Activated T-cell treated with anti-CD3 and anti-CD28 coated beads, Interleukin-2, amount 50 U/mL, for 24 hours (primary cell): ENCODE measurements at regions not wholly inside any gene's neighbourhood (a gene's known extent, or its start where the extent isn't known, plus 50 kb on each side); places are given as distances from the start of the nearest gene placed in this dataset.
"Not testable (repeated sequence)": the region's sequence is repeated elsewhere in the genome, so short reads cannot be mapped to it uniquely, and the experiment has no call there.

Experiments
- DNase-seq: peaks from one replicate; pipeline ENCODE4 v3.0.0-alpha.2; 2020
- H3K27ac Mint-ChIP-seq: 2 replicates; pipeline ENCODE4 v1.8.0; 2020; ENCODE audit warnings: mild to moderate bottlenecking, mixed read lengths
- H3K27me3 Mint-ChIP-seq: 2 replicates; pipeline ENCODE4 v1.8.0; 2020; ENCODE audit warnings: mixed read lengths
- H3K36me3 Mint-ChIP-seq: 2 replicates; pipeline ENCODE4 v1.8.0; 2020; ENCODE audit warnings: low read depth, mixed read lengths
- H3K4me1 Mint-ChIP-seq: 2 replicates; pipeline ENCODE4 v1.8.0; 2020; ENCODE audit warnings: low read depth, mixed read lengths
- H3K4me3 Mint-ChIP-seq: 2 replicates; pipeline ENCODE4 v1.8.0; 2020; ENCODE audit warnings: mild to moderate bottlenecking, moderate library complexity, mixed read lengths
- H3K9me3 Mint-ChIP-seq: 2 replicates; pipeline ENCODE4 v1.8.0; 2020; ENCODE audit warnings: mixed read lengths

- Mint-ChIP-seq H3K27me3 (no peaks in the 10 kb centered on the region), H3K27ac (no peak overlapping the region), H3K4me3 (no peak overlapping the region), H3K4me1 (no peaks in the 10 kb centered on the region), H3K36me3 (no peaks in the 10 kb centered on the region), H3K9me3 (no peaks in the 10 kb centered on the region)
- DNase-seq: no peak
Measured at GRCh38 chr3:69688400-69688799, 50.9 kb upstream of the MITF start.

- DNase-seq: no peak
- Mint-ChIP-seq H3K27ac (no peak overlapping the region), H3K4me1 (no peaks in the 10 kb centered on the region), H3K27me3 (no peaks in the 10 kb centered on the region), H3K9me3 (no peaks in the 10 kb centered on the region), H3K36me3 (no peaks in the 10 kb centered on the region), H3K4me3 (no peak overlapping the region)
Measured at GRCh38 chr3:69687641-69688040, 51.6 kb upstream of the MITF start.

GRCh38 chr3:69686056-69686455, 53.2 kb upstream of the MITF start:
- Mint-ChIP-seq H3K4me1 (no peaks in the 10 kb centered on the region), H3K36me3 (no peaks in the 10 kb centered on the region), H3K9me3 (no peaks in the 10 kb centered on the region), H3K27ac (no peak overlapping the region), H3K27me3 (no peaks in the 10 kb centered on the region), H3K4me3 (no peak overlapping the region)
- DNase-seq: no peak

- H3K36me3 Mint-ChIP-seq: no peaks in the 10 kb centered on the region
- no peaks in the 10 kb centered on the region for H3K27me3 Mint-ChIP-seq
- H3K4me3 Mint-ChIP-seq: no peak overlapping the region
- H3K9me3 Mint-ChIP-seq: no peaks in the 10 kb centered on the region
- no peak for DNase-seq
- no peak overlapping the region for H3K27ac Mint-ChIP-seq
- H3K4me1 Mint-ChIP-seq: no peaks in the 10 kb centered on the region
Measured at GRCh38 chr3:69684309-69684961, 54.8 kb upstream of the MITF start.

- Mint-ChIP-seq H3K27ac (no peak overlapping the region), H3K36me3 (no peaks in the 10 kb centered on the region), H3K4me1 (no peaks in the 10 kb centered on the region), H3K9me3 (no peaks in the 10 kb centered on the region), H3K27me3 (peaks cover 5% of the 10 kb centered on the region), H3K4me3 (no peak overlapping the region)
- DNase-seq: no peak
Measured at GRCh38 chr3:69683082-69683806, 56.0 kb upstream of the MITF start.

- not testable (repeated sequence) for H3K27me3 Mint-ChIP-seq, H3K9me3 Mint-ChIP-seq, DNase-seq, H3K36me3 Mint-ChIP-seq, H3K4me1 Mint-ChIP-seq, H3K4me3 Mint-ChIP-seq, H3K27ac Mint-ChIP-seq
Measured at GRCh38 chr3:69677456-69677855, 61.8 kb upstream of the MITF start.

GRCh38 chr3:69675786-69676530, 63.3 kb upstream of the MITF start:
- Mint-ChIP-seq H3K36me3 (no peaks in the 10 kb centered on the region), H3K27ac (no peak overlapping the region), H3K4me3 (no peak overlapping the region), H3K27me3 (peaks cover 7% of the 10 kb centered on the region), H3K9me3 (no peaks in the 10 kb centered on the region), H3K4me1 (no peaks in the 10 kb centered on the region)
- DNase-seq: no peak

GRCh38 chr3:69674752-69675151, 64.5 kb upstream of the MITF start:
- no peak overlapping the region for H3K27ac Mint-ChIP-seq
- no peaks in the 10 kb centered on the region for H3K4me1 Mint-ChIP-seq
- DNase-seq: no peak
- no peaks in the 10 kb centered on the region for H3K36me3 Mint-ChIP-seq
- H3K4me3 Mint-ChIP-seq: no peak overlapping the region
- peaks cover 7% of the 10 kb centered on the region for H3K27me3 Mint-ChIP-seq
- H3K9me3 Mint-ChIP-seq: no peaks in the 10 kb centered on the region

- no peaks in the 10 kb centered on the region for H3K4me1 Mint-ChIP-seq
- H3K4me3 Mint-ChIP-seq: no peak overlapping the region
- H3K9me3 Mint-ChIP-seq: no peaks in the 10 kb centered on the region
- no peak overlapping the region for H3K27ac Mint-ChIP-seq
- DNase-seq: no peak
- peaks cover 2% of the 10 kb centered on the region for H3K27me3 Mint-ChIP-seq
- H3K36me3 Mint-ChIP-seq: no peaks in the 10 kb centered on the region
Measured at GRCh38 chr3:69671082-69671952, 67.9 kb upstream of the MITF start.

GRCh38 chr3:69669070-69669469, 70.2 kb upstream of the MITF start:
- Mint-ChIP-seq H3K9me3 (no peaks in the 10 kb centered on the region), H3K27me3 (peaks cover 2% of the 10 kb centered on the region), H3K4me3 (no peak overlapping the region), H3K4me1 (no peaks in the 10 kb centered on the region), H3K36me3 (no peaks in the 10 kb centered on the region), H3K27ac (no peak overlapping the region)
- DNase-seq: no peak

- Mint-ChIP-seq H3K4me3 (no peak overlapping the region), H3K36me3 (no peaks in the 10 kb centered on the region), H3K9me3 (no peaks in the 10 kb centered on the region), H3K27ac (no peak overlapping the region), H3K27me3 (no peaks in the 10 kb centered on the region), H3K4me1 (no peaks in the 10 kb centered on the region)
- DNase-seq: no peak
Measured at GRCh38 chr3:69665026-69665737, 74.1 kb upstream of the MITF start.

GRCh38 chr3:69660631-69661030, 78.6 kb upstream of the MITF start:
- Mint-ChIP-seq H3K27me3 (no peaks in the 10 kb centered on the region), H3K4me3 (no peak overlapping the region), H3K27ac (no peak overlapping the region), H3K4me1 (no peaks in the 10 kb centered on the region), H3K9me3 (no peaks in the 10 kb centered on the region), H3K36me3 (no peaks in the 10 kb centered on the region)
- no peak for DNase-seq

GRCh38 chr3:69659180-69659910, 79.9 kb upstream of the MITF start:
- Mint-ChIP-seq H3K9me3 (no peaks in the 10 kb centered on the region), H3K4me3 (no peak overlapping the region), H3K27ac (no peak overlapping the region), H3K4me1 (no peaks in the 10 kb centered on the region), H3K27me3 (no peaks in the 10 kb centered on the region), H3K36me3 (no peaks in the 10 kb centered on the region)
- DNase-seq: no peak
